DOHH2 (cell line): ENCODE measurements at regions not wholly inside any gene's neighbourhood (a gene's known extent, or its start where the extent isn't known, plus 50 kb on each side); places are given as distances from the start of the nearest gene placed in this dataset.

Source experiments
- H3F3A ChIP-seq: fragments of 200-600 bp; sonication (generic), shearing (Covaris generic); 2 replicates; pipeline ENCODE4 v1.6.0; 2016; ENCODE audit warnings: antibody characterized with exemption, mild to moderate bottlenecking; ENCODE audit not compliant: control insufficient read depth, insufficient read depth
- H3K27ac ChIP-seq: fragments of 200-600 bp; sonication (generic); 2 replicates; pipeline ENCODE4 v1.5.1; 2014; ENCODE audit warnings: low read depth, mild to moderate bottlenecking, low read length, moderate library complexity
- H3K27me3 ChIP-seq: fragments of 200-600 bp; sonication (generic); 2 replicates; pipeline ENCODE4 v1.6.1; 2014; ENCODE audit warnings: mild to moderate bottlenecking, low read length, mixed read lengths; ENCODE audit not compliant: control insufficient read depth
- H3K36me3 ChIP-seq: fragments of 200-600 bp; sonication (generic); 2 replicates; pipeline ENCODE4 v1.6.1; 2014; ENCODE audit warnings: mild to moderate bottlenecking, low read length, moderate library complexity, mixed read lengths; ENCODE audit not compliant: control insufficient read depth
- H3K4me1 ChIP-seq: fragments of 200-600 bp; sonication (generic); 2 replicates; pipeline ENCODE4 v1.6.1; 2014; ENCODE audit warnings: mild to moderate bottlenecking, low read length, mixed read lengths; ENCODE audit not compliant: control insufficient read depth
- H3K4me2 ChIP-seq: fragments of 200-600 bp; sonication (generic); 2 replicates; pipeline ENCODE4 v1.6.0; 2014; ENCODE audit warnings: mild to moderate bottlenecking, low read length, moderate library complexity
- H3K4me3 ChIP-seq: fragments of 200-600 bp; sonication (generic); 2 replicates; pipeline ENCODE4 v1.5.1; 2014; ENCODE audit warnings: mild to moderate bottlenecking, low read length, mixed read lengths
- H3K79me2 ChIP-seq: fragments of 200-600 bp; sonication (generic); 2 replicates; pipeline ENCODE4 v1.6.1; 2014; ENCODE audit warnings: mild to moderate bottlenecking, low read length, mixed read lengths; ENCODE audit not compliant: control insufficient read depth
- H3K9me2 ChIP-seq: fragments of 200-600 bp; sonication (generic); replicated peaks from 2 replicates; pipeline ENCODE4 v1.6.1; 2014; ENCODE audit warnings: mild to moderate bottlenecking, low read length, mixed read lengths; ENCODE audit not compliant: control insufficient read depth
- H3K9me3 ChIP-seq: fragments of 200-600 bp; sonication (generic); 2 replicates; pipeline ENCODE4 v1.6.1; 2014; ENCODE audit warnings: antibody characterized with exemption, low read length, mixed read lengths; ENCODE audit not compliant: control insufficient read depth, insufficient read depth
- H4K20me1 ChIP-seq: fragments of 200-600 bp; sonication (generic); 2 replicates; pipeline ENCODE4 v1.6.0; 2014; ENCODE audit warnings: low read depth, mild to moderate bottlenecking, antibody characterized with exemption, low read length, moderate library complexity; ENCODE audit not compliant: control insufficient read depth, insufficient read depth
- CTCF ChIP-seq: fragments of 200-600 bp; sonication (generic); IDR thresholded peaks from one replicate; pipeline ENCODE4 v1.5.1; 2014; ENCODE audit warnings: antibody characterized with exemption, mild to moderate bottlenecking, low read depth, low read length; ENCODE audit not compliant: poor library complexity, severe bottlenecking
- EZH2phosphoT487 ChIP-seq: fragments of 200-600 bp; sonication (generic); IDR thresholded peaks from 2 replicates; pipeline ENCODE4 v1.6.1; 2017; ENCODE audit warnings: borderline replicate concordance, mild to moderate bottlenecking, antibody characterized with exemption, low read length, moderate library complexity, mixed read lengths

- Histone ChIP-seq H3K9me2 (no peaks in the 10 kb centered on the region), H3K4me1 (no peaks in the 10 kb centered on the region), H3K9me3 (no peaks in the 10 kb centered on the region), H3K36me3 (no peaks in the 10 kb centered on the region), H3K79me2 (no peaks in the 10 kb centered on the region), H3K4me2 (no peak overlapping the region), H3F3A (no peaks in the 10 kb centered on the region), H3K27ac (no peak overlapping the region), H4K20me1 (no peaks in the 10 kb centered on the region), H3K27me3 (no peaks in the 10 kb centered on the region), H3K4me3 (no peak overlapping the region)
- TF ChIP-seq EZH2phosphoT487 (no peak), CTCF (no peak)
Observed at GRCh38 chr18:73407506-73407905, 539.7 kb upstream of the NETO1 start.

GRCh38 chr18:73384246-73384645, 516.5 kb upstream of the NETO1 start:
- no peak overlapping the region for H3K4me3 ChIP-seq
- no peaks in the 10 kb centered on the region for H3K9me2 ChIP-seq
- H3K36me3 ChIP-seq: no peaks in the 10 kb centered on the region
- no peak overlapping the region for H3K4me2 ChIP-seq
- TF ChIP-seq EZH2phosphoT487 (no peak), CTCF (no peak)
- no peak overlapping the region for H3K27ac ChIP-seq
- H3F3A ChIP-seq: no peaks in the 10 kb centered on the region
- no peaks in the 10 kb centered on the region for H3K4me1 ChIP-seq
- H4K20me1 ChIP-seq: no peaks in the 10 kb centered on the region
- H3K79me2 ChIP-seq: no peaks in the 10 kb centered on the region
- no peaks in the 10 kb centered on the region for H3K27me3 ChIP-seq
- no peaks in the 10 kb centered on the region for H3K9me3 ChIP-seq

- Histone ChIP-seq H3K79me2 (no peaks in the 10 kb centered on the region), H3K27ac (no peak overlapping the region), H3K36me3 (no peaks in the 10 kb centered on the region), H4K20me1 (no peaks in the 10 kb centered on the region), H3K4me1 (no peaks in the 10 kb centered on the region), H3K9me2 (no peaks in the 10 kb centered on the region), H3K9me3 (no peaks in the 10 kb centered on the region), H3K27me3 (no peaks in the 10 kb centered on the region), H3K4me2 (no peak overlapping the region), H3K4me3 (no peak overlapping the region), H3F3A (no peaks in the 10 kb centered on the region)
- TF ChIP-seq CTCF (no peak), EZH2phosphoT487 (no peak)
Observed at GRCh38 chr18:73381699-73382036, 513.9 kb upstream of the NETO1 start.

GRCh38 chr18:73381016-73381698, 513.4 kb upstream of the NETO1 start:
- Histone ChIP-seq H3K4me1 (no peaks in the 10 kb centered on the region), H3K4me2 (no peak overlapping the region), H3K79me2 (no peaks in the 10 kb centered on the region), H3K4me3 (no peak overlapping the region), H3K27me3 (no peaks in the 10 kb centered on the region), H3K9me3 (no peaks in the 10 kb centered on the region), H4K20me1 (no peaks in the 10 kb centered on the region), H3K9me2 (no peaks in the 10 kb centered on the region), H3F3A (no peaks in the 10 kb centered on the region), H3K27ac (no peak overlapping the region), H3K36me3 (no peaks in the 10 kb centered on the region)
- TF ChIP-seq EZH2phosphoT487: no peak
